Fibroblast of the conjunctiva (primary cell): ENCODE measurements at regions not wholly inside any gene's neighbourhood (a gene's known extent, or its start where the extent isn't known, plus 50 kb on each side); places are given as distances from the start of the nearest gene placed in this dataset.

Experiments
- DNase-seq: peaks from one replicate; pipeline ENCODE4 v3.0.0-alpha.2; 2010; ENCODE audit warnings: low read depth

GRCh38 chr6:169997187-169997929, 245.9 kb downstream of the ERMARD start:
- no peak for DNase-seq

GRCh38 chr6:169996378-169997051, 245.1 kb downstream of the ERMARD start:
- DNase-seq, result no peak

- DNase-seq, result no peak
Measured at GRCh38 chr6:169994739-169995138, 243.3 kb downstream of the ERMARD start.

GRCh38 chr6:169993861-169994481, 242.5 kb downstream of the ERMARD start:
- no peak for DNase-seq

GRCh38 chr6:169991913-169992312, 240.5 kb downstream of the ERMARD start:
- DNase-seq, result no peak

GRCh38 chr6:169991031-169991390, 239.6 kb downstream of the ERMARD start:
- no peak for DNase-seq

- no peak for DNase-seq
Measured at GRCh38 chr6:169990095-169991030, 238.9 kb downstream of the ERMARD start.

GRCh38 chr6:169989594-169989993, 238.2 kb downstream of the ERMARD start:
- no peak for DNase-seq

- no peak for DNase-seq
Measured at GRCh38 chr6:169988769-169989550, 237.5 kb downstream of the ERMARD start.

- no peak for DNase-seq
Measured at GRCh38 chr6:169986848-169987498, 235.6 kb downstream of the ERMARD start.

GRCh38 chr6:169986171-169986847, 234.9 kb downstream of the ERMARD start:
- DNase-seq, result no peak

GRCh38 chr6:169985121-169986015, 233.9 kb downstream of the ERMARD start:
- DNase-seq, result no peak

- DNase-seq, result no peak
Measured at GRCh38 chr6:169984181-169985120, 233.0 kb downstream of the ERMARD start.

GRCh38 chr6:169983651-169984050, 232.2 kb downstream of the ERMARD start:
- DNase-seq, result no peak

GRCh38 chr6:169982461-169983386, 231.3 kb downstream of the ERMARD start:
- no peak for DNase-seq

GRCh38 chr6:169981969-169982368, 230.5 kb downstream of the ERMARD start:
- DNase-seq, result no peak

GRCh38 chr6:169981568-169981967, 230.1 kb downstream of the ERMARD start:
- no peak for DNase-seq
